H9 (cell line): ENCODE measurements at regions not wholly inside any gene's neighbourhood (a gene's known extent, or its start where the extent isn't known, plus 50 kb on each side); places are given as distances from the start of the nearest gene placed in this dataset.

Experiments
- DNase-seq: peaks from one replicate; pipeline ENCODE4 v3.0.0-alpha.2; 2017
- H2AFZ ChIP-seq: one replicate; pipeline ENCODE4 v1.6.1; 2013; ENCODE audit warnings: mild to moderate bottlenecking, low read length, control low read depth, moderate library complexity
- H2AK5ac ChIP-seq: 2 replicates; pipeline ENCODE4 v1.6.1; 2013; ENCODE audit warnings: low read length, control low read depth, mixed read lengths; ENCODE audit not compliant: insufficient read length
- H2BK120ac ChIP-seq: one replicate; pipeline ENCODE4 v1.6.1; 2013; ENCODE audit warnings: low read depth, mild to moderate bottlenecking, low read length, control low read depth, inconsistent platforms; ENCODE audit not compliant: poor library complexity, severe bottlenecking
- H2BK12ac ChIP-seq: 2 replicates; pipeline ENCODE4 v1.6.1; 2013; ENCODE audit warnings: low read length, control low read depth, mixed read lengths, low read depth; ENCODE audit not compliant: insufficient read length
- H2BK15ac ChIP-seq: 2 replicates; pipeline ENCODE4 v1.6.1; 2013; ENCODE audit warnings: low read depth, low read length, control low read depth
- H2BK20ac ChIP-seq: one replicate; pipeline ENCODE4 v1.6.1; 2013; ENCODE audit warnings: low read depth, mild to moderate bottlenecking, low read length, control low read depth, inconsistent platforms; ENCODE audit not compliant: poor library complexity, severe bottlenecking
- H2BK5ac ChIP-seq: 2 replicates; pipeline ENCODE4 v1.6.1; 2013; ENCODE audit warnings: low read length, control low read depth, mixed read lengths; ENCODE audit not compliant: insufficient read length
- H3K14ac ChIP-seq: 2 replicates; pipeline ENCODE4 v1.6.1; 2013; ENCODE audit warnings: low read length, control low read depth; ENCODE audit not compliant: insufficient read depth
- H3K18ac ChIP-seq: 2 replicates; pipeline ENCODE4 v1.6.1; 2013; ENCODE audit warnings: low read depth, mild to moderate bottlenecking, mixed read lengths, low read length, control low read depth; ENCODE audit not compliant: insufficient read length
- H3K23ac ChIP-seq: 2 replicates; pipeline ENCODE4 v1.6.1; 2013; ENCODE audit warnings: low read length, control low read depth, mixed read lengths, low read depth; ENCODE audit not compliant: insufficient read length
- H3K23me2 ChIP-seq: 2 replicates; pipeline ENCODE4 v1.6.1; 2013; ENCODE audit warnings: low read depth, mild to moderate bottlenecking, mixed read lengths, low read length, control low read depth; ENCODE audit not compliant: insufficient read length, poor library complexity, severe bottlenecking
- H3K27ac ChIP-seq: 2 replicates; pipeline ENCODE4 v1.5.1; 2013; ENCODE audit warnings: low read length, control low read depth, mixed read lengths, low read depth; ENCODE audit not compliant: insufficient read length
- H3K27me3 ChIP-seq: 2 replicates; pipeline ENCODE4 v1.6.1; 2013; ENCODE audit warnings: low read length, control low read depth, inconsistent platforms; ENCODE audit not compliant: insufficient read depth
- H3K4ac ChIP-seq: 2 replicates; pipeline ENCODE4 v1.6.1; 2013; ENCODE audit warnings: low read depth, mild to moderate bottlenecking, control low read depth, inconsistent platforms, low read length, moderate library complexity
- H3K4me1 ChIP-seq: 2 replicates; pipeline ENCODE4 v1.6.1; 2013; ENCODE audit warnings: low read length, control low read depth, inconsistent platforms; ENCODE audit not compliant: insufficient read depth
- H3K4me2 ChIP-seq: 2 replicates; pipeline ENCODE4 v1.6.1; 2013; ENCODE audit warnings: low read length, control low read depth, mixed read lengths; ENCODE audit not compliant: insufficient read length, insufficient read depth
- H3K56ac ChIP-seq: 2 replicates; pipeline ENCODE4 v1.6.1; 2013; ENCODE audit warnings: low read depth, mild to moderate bottlenecking, mixed read lengths, low read length, control low read depth; ENCODE audit not compliant: insufficient read length
- H3K79me1 ChIP-seq: 2 replicates; pipeline ENCODE4 v1.6.1; 2013; ENCODE audit warnings: low read depth, mild to moderate bottlenecking, moderate library complexity, low read length, control low read depth, inconsistent platforms; ENCODE audit not compliant: insufficient read depth, poor library complexity, severe bottlenecking
- H3K79me2 ChIP-seq: 2 replicates; pipeline ENCODE4 v1.6.1; 2013; ENCODE audit warnings: low read length, control low read depth, inconsistent platforms; ENCODE audit not compliant: insufficient read depth
- H3K9ac ChIP-seq: 2 replicates; pipeline ENCODE4 v1.6.1; 2013; ENCODE audit warnings: low read length, control low read depth, mixed read lengths; ENCODE audit not compliant: insufficient read length; ENCODE audit errors: extremely low read depth
- H3K9me3 ChIP-seq: one replicate; pipeline ENCODE4 v1.6.1; 2013; ENCODE audit warnings: low read depth, low read length, inconsistent platforms; ENCODE audit not compliant: control insufficient read depth
- H3T11ph ChIP-seq: one replicate; pipeline ENCODE4 v1.6.1; 2013; ENCODE audit warnings: mild to moderate bottlenecking, low read length, control low read depth, inconsistent platforms
- H4K20me1 ChIP-seq: one replicate; pipeline ENCODE4 v1.6.1; 2013; ENCODE audit not compliant: control insufficient read depth, insufficient read length, insufficient read depth
- H4K5ac ChIP-seq: 2 replicates; pipeline ENCODE4 v1.6.1; 2013; ENCODE audit warnings: low read depth, mild to moderate bottlenecking, mixed read lengths, low read length, control low read depth; ENCODE audit not compliant: insufficient read length
- H4K8ac ChIP-seq: replicated peaks from 2 replicates; pipeline ENCODE4 v1.6.1; 2013; ENCODE audit warnings: low read length, control low read depth, mixed read lengths, low read depth; ENCODE audit not compliant: insufficient read length
- H4K91ac ChIP-seq: 2 replicates; pipeline ENCODE4 v1.6.1; 2013; ENCODE audit warnings: low read depth, mild to moderate bottlenecking, moderate library complexity, mixed read lengths, low read length, control low read depth; ENCODE audit not compliant: insufficient read length
- H3K27ac Mint-ChIP-seq, 3 experiments: 2 replicates in 2 of 3; 3 replicates in 1 of 3; pipeline ENCODE4 v1.8.0; 2020 to 2021; ENCODE audit warnings: mixed read lengths in 3 of 3, mild to moderate bottlenecking in 1 of 3, moderate library complexity in 1 of 3
- H3K27me3 Mint-ChIP-seq: 2 replicates; pipeline ENCODE4 v1.8.0; 2021; ENCODE audit warnings: low read depth, mild to moderate bottlenecking, moderate library complexity, mixed read lengths
- H3K36me3 Mint-ChIP-seq, 3 experiments: 2 replicates in 2 of 3; 3 replicates in 1 of 3; pipeline ENCODE4 v1.8.0; 2020 to 2021; ENCODE audit warnings: low read depth in 3 of 3, mixed read lengths in 3 of 3; ENCODE audit not compliant: insufficient read depth in 1 of 3
- H3K4me1 Mint-ChIP-seq, 2 experiments: 2 replicates each; pipeline ENCODE4 v1.8.0; 2020; ENCODE audit warnings: mixed read lengths in 2 of 2
- H3K4me3 Mint-ChIP-seq, 2 experiments: 2 replicates in 1 of 2; 3 replicates in 1 of 2; pipeline ENCODE4 v1.8.0; 2020 to 2021; ENCODE audit warnings: mild to moderate bottlenecking in 2 of 2, mixed read lengths in 2 of 2, moderate library complexity in 1 of 2
- H3K9me3 Mint-ChIP-seq, 2 experiments: 2 replicates in 1 of 2; 3 replicates in 1 of 2; pipeline ENCODE4 v1.8.0; 2020; ENCODE audit warnings: mild to moderate bottlenecking in 2 of 2, mixed read lengths in 2 of 2, moderate library complexity in 1 of 2
- CTCF ChIP-seq: fragments of 200-600 bp; sonication (generic); conservative IDR thresholded peaks from 3 replicates; pipeline ENCODE4 v1.8.0; 2021; ENCODE audit warnings: antibody characterized with exemption, mild to moderate bottlenecking
- WGBS: extraction: QIAGEN DNeasy Blood & Tissue Kit; methylation state at CpG from one replicate; pipeline ENCODE4 v1.1.7; 2013; ENCODE audit warnings: missing lambda C conversion rate, low lambda C conversion rate, mixed read lengths; ENCODE audit not compliant: insufficient read length; ENCODE audit errors: extremely low coverage; 5-methylcytosine and 5-hydroxymethylcytosine counted together

- Histone ChIP-seq H4K20me1 (no peaks in the 10 kb centered on the region), H3K23ac (no peak overlapping the region), H3K9me3 (no peaks in the 10 kb centered on the region), H3K14ac (no peak overlapping the region), H2BK12ac (no peak overlapping the region), H3K79me2 (no peaks in the 10 kb centered on the region), H2BK15ac (no peak overlapping the region), H2AFZ (no peak overlapping the region), H2BK20ac (no peak overlapping the region), H3K27me3 (no peaks in the 10 kb centered on the region), H2BK5ac (no peak overlapping the region), H3K23me2 (no peaks in the 10 kb centered on the region), H3K79me1 (no peaks in the 10 kb centered on the region), H3K18ac (no peak overlapping the region), H2AK5ac (no peak overlapping the region), H2BK120ac (no peak overlapping the region), H3K27ac (no peak overlapping the region), H3T11ph (no peak overlapping the region), H4K8ac (no peak overlapping the region), H3K9ac (no peak overlapping the region), H4K91ac (no peak overlapping the region), H3K4me2 (no peak overlapping the region), H3K4ac (no peak overlapping the region), H3K4me1 (no peaks in the 10 kb centered on the region), H3K56ac (no peak overlapping the region), H4K5ac (no peak overlapping the region)
- H3K27ac Mint-ChIP-seq: no peak overlapping the region
- H3K4me3 Mint-ChIP-seq: no peak overlapping the region
- no CpG with 5 or more reads among the region's 5 CpGs for WGBS
- H3K27me3 Mint-ChIP-seq: peaks cover 2% of the 10 kb centered on the region; the same call in 1 of the 2 replicates
- H3K4me1 Mint-ChIP-seq: peaks cover 6 to 9% of the 10 kb centered on the region in 2 experiments
- H3K36me3 Mint-ChIP-seq: peaks cover 1 to 7% (median 3%) of the 10 kb centered on the region in 3 experiments; a peak in 4 of 7 replicates
- DNase-seq: peak; percentile 59
- TF ChIP-seq CTCF: peak; percentile 81
- H3K9me3 Mint-ChIP-seq: peaks cover 9 to 11% of the 10 kb centered on the region in 2 experiments; a peak in 4 of 5 replicates
Observed at GRCh38 chr4:121462660-121463261, 81.9 kb upstream of the QRFPR start.
